ENCODE measurements at regions not wholly inside any gene's neighbourhood (a gene's known extent, or its start where the extent isn't known, plus 50 kb on each side); places are given as distances from the start of the nearest gene placed in this dataset.

DNA sequence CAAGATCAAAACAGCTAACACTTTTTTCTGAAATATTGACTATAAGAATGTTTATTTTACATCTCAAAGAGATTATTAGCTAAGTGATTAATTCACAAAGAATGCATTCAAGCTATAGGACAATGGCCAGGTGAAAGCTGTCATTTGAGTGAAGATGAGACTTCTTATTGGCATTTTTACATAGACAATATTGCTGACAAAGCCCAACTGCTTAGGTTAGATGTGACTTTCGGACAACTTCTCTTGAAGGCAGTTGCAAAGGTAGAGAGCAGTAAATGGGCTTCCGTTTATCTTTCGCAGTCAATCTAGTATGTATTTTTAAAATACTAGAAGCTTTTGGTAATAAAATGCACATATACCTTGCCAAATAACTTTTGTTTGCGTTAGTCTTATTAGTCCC is 1041.3 kb downstream of the AMY1C start:
- no peak overlapping the region for H3K27ac ChIP-seq
- intact Hi-C loops (cut with DNase I; ENCODE audit: low total_unique reads), result no loop called here
- no peaks in the 10 kb centered on the region for H3K36me3 ChIP-seq (ENCODE audit: low read depth, missing control alignments)
- H3K4me3 ChIP-seq, result no peak overlapping the region
- H3K9me3 ChIP-seq, result no peaks in the 10 kb centered on the region
- no peak for TF ChIP-seq POLR2A (IDR thresholded peaks at IDR 0.05)
- TF ChIP-seq, protein P1, sequence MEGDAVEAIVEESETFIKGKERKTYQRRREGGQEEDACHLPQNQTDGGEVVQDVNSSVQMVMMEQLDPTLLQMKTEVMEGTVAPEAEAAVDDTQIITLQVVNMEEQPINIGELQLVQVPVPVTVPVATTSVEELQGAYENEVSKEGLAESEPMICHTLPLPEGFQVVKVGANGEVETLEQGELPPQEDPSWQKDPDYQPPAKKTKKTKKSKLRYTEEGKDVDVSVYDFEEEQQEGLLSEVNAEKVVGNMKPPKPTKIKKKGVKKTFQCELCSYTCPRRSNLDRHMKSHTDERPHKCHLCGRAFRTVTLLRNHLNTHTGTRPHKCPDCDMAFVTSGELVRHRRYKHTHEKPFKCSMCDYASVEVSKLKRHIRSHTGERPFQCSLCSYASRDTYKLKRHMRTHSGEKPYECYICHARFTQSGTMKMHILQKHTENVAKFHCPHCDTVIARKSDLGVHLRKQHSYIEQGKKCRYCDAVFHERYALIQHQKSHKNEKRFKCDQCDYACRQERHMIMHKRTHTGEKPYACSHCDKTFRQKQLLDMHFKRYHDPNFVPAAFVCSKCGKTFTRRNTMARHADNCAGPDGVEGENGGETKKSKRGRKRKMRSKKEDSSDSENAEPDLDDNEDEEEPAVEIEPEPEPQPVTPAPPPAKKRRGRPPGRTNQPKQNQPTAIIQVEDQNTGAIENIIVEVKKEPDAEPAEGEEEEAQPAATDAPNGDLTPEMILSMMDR (IDR thresholded peaks at IDR 0.05), result no peak
- no peaks in the 10 kb centered on the region for H3K4me1 ChIP-seq
- no peaks in the 10 kb centered on the region for H3K27me3 ChIP-seq
- no peak for DNase-seq
- WGBS, 2 donors, result 96 to 97% methylated on average over 4 of the region's 4 CpGs

DNA sequence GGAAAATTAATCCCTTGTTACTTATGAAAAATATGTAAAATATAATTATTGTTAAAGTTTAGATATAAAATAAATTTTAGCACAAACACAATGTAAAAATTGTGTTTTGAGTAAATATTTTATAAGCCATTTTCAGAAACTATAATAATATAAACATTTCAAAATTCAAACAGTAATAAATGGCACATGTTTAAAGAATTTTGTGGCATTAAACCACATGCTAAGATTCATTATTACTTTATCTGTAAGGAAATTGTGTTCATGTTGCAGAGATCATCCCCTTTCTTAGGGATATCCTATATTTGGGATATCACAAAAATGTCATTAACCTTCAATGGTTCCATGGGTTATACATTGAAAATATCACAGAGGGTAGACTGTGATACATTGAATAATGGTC is 1044.3 kb downstream of the AMY1C start:
- Histone ChIP-seq H3K27ac (no peak overlapping the region), H3K4me3 (no peak overlapping the region), H3K36me3 (ENCODE audit: low read depth, missing control alignments) (no peaks in the 10 kb centered on the region), H3K4me1 (no peaks in the 10 kb centered on the region), H3K9me3 (no peaks in the 10 kb centered on the region), H3K27me3 (no peaks in the 10 kb centered on the region)
- no peak for TF ChIP-seq POLR2A (IDR thresholded peaks at IDR 0.05)
- TF ChIP-seq, protein P1 (IDR thresholded peaks at IDR 0.05), result no peak
- intact Hi-C loops (cut with DNase I; ENCODE audit: low total_unique reads), result no loop called here
- no peak for DNase-seq

DNA sequence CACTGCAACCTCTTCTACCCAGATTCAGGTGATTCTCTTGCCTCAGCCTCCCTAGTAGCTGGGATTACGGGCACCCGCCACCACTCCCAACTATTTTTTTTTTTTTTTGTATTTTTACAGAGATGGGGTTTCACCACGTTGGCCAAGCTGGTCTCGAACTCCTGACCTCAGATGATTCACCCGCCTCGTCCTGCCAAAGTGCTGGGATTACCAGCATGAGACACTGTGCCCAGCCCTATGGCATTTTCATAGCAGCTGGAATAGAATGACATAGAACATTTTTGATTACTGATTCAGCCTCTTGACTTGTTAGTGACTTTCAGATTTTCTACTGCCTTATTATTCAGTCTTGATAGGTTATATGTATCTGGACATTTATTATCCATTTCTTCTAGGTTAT is 1046.2 kb downstream of the AMY1C start:
- no peak overlapping the region for H3K4me3 ChIP-seq
- no peaks in the 10 kb centered on the region for H3K4me1 ChIP-seq
- no peak for DNase-seq
- H3K36me3 ChIP-seq (ENCODE audit: low read depth, missing control alignments), result no peaks in the 10 kb centered on the region
- no peaks in the 10 kb centered on the region for H3K27me3 ChIP-seq
- TF ChIP-seq POLR2A (IDR thresholded peaks at IDR 0.05), result no peak
- TF ChIP-seq, protein P1 (IDR thresholded peaks at IDR 0.05), result no peak
- H3K27ac ChIP-seq, result no peak overlapping the region
- H3K9me3 ChIP-seq, result no peaks in the 10 kb centered on the region
- WGBS, 2 donors, result 92 to 99% methylated on average over 6 of the region's 6 CpGs
- intact Hi-C loops (cut with DNase I; ENCODE audit: low total_unique reads), result no loop called here

DNA sequence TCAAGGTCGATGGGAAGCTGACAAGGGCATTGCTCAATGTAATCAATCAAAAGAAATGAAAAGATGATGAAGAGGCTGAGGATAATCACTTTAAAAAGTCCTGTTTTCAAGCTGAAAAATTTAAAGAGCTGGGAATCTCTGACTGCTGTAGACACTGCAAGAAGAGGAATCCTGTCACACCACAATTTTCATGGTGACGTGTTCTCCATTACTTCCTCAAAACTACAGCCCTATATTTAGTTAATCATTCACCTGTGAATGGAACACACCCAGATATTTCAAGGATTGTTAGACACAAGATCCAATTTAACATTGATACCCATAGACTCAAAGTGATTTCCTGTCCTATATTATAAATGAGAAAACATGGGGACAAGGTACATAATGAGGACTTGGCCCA is 1048.3 kb downstream of the AMY1C start:
- no peak for DNase-seq
- Histone ChIP-seq H3K27me3 (no peaks in the 10 kb centered on the region), H3K4me1 (no peaks in the 10 kb centered on the region), H3K9me3 (no peaks in the 10 kb centered on the region), H3K27ac (no peak overlapping the region), H3K36me3 (ENCODE audit: low read depth, missing control alignments) (no peaks in the 10 kb centered on the region), H3K4me3 (no peak overlapping the region)
- TF ChIP-seq, protein P1 (IDR thresholded peaks at IDR 0.05), result no peak
- no peak for TF ChIP-seq POLR2A (IDR thresholded peaks at IDR 0.05)
- 78 to 85% methylated on average over 2 of the region's 2 CpGs for WGBS, 2 donors
- intact Hi-C loops (cut with DNase I; ENCODE audit: low total_unique reads), result no loop called here

DNA sequence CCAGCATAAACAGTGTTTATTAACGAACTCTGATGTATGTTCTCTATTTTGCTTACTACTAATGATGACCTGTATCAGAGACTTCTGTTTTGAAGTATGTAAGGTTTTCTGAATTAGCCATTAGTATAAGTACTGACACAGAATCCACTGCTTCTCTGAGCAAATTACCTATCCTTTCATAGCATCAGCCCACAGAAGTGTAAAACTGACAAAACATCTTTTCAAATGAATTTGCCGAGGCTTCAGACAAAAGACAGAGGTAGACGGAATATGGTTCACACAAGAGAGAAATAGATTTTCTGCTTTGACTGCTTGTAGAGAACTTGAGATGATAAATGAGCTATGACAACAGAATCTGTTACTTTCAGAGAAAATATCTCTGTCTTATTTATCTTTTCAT is 1051.6 kb downstream of the AMY1C start:
- Histone ChIP-seq H3K27ac (no peak overlapping the region), H3K27me3 (no peaks in the 10 kb centered on the region), H3K4me1 (no peaks in the 10 kb centered on the region), H3K36me3 (ENCODE audit: low read depth, missing control alignments) (no peaks in the 10 kb centered on the region), H3K4me3 (no peak overlapping the region), H3K9me3 (no peaks in the 10 kb centered on the region)
- 82 to 89% methylated on average over 3 of the region's 3 CpGs for WGBS, 2 donors
- intact Hi-C loops (cut with DNase I; ENCODE audit: low total_unique reads), result no loop called here
- DNase-seq, result no peak
- TF ChIP-seq, protein P1 (IDR thresholded peaks at IDR 0.05), result no peak
- no peak for TF ChIP-seq POLR2A (IDR thresholded peaks at IDR 0.05)

Measured in testis (tissue), 2 donors.